Neural progenitor cell (in vitro differentiated cells): ENCODE measurements at regions not wholly inside any gene's neighbourhood (a gene's known extent, or its start where the extent isn't known, plus 50 kb on each side); places are given as distances from the start of the nearest gene placed in this dataset.

Experiments used
- CTCF ChIP-seq: fragments of 200-600 bp; sonication (generic); IDR thresholded peaks from 2 replicates; pipeline ENCODE4 v1.5.1; 2017; ENCODE audit warnings: antibody characterized with exemption, mild to moderate bottlenecking
- EZH2 ChIP-seq: fragments of 200-600 bp; sonication (generic); IDR thresholded peaks from 2 replicates; pipeline ENCODE4 v1.6.1; 2017; ENCODE audit warnings: antibody characterized with exemption, mild to moderate bottlenecking, moderate library complexity
- EZH2phosphoT487 ChIP-seq: fragments of 200-600 bp; sonication (generic); IDR thresholded peaks from 2 replicates; pipeline ENCODE4 v1.6.1; 2017; ENCODE audit warnings: antibody characterized with exemption

GRCh38 chr6:113591896-113592827 is 265.0 kb upstream of the MARCKS start:
- no peak for TF ChIP-seq CTCF
- no peak for TF ChIP-seq EZH2phosphoT487
- no peak for TF ChIP-seq EZH2
